ENCODE measurements at regions not wholly inside any gene's neighbourhood (a gene's known extent, or its start where the extent isn't known, plus 50 kb on each side); places are given as distances from the start of the nearest gene placed in this dataset.

GRCh38 chr11:21771097-21771496 lies 421.8 kb upstream of the ANO5 start:
- TF ChIP-seq HDGF (IDR thresholded peaks at IDR 0.05; ENCODE audit: borderline replicate concordance) (no peak), FOXM1 (IDR thresholded peaks at IDR 0.05; ENCODE audit: borderline replicate concordance) (no peak), SUZ12 (IDR thresholded peaks at IDR 0.05) (no peak), BHLHE40 (IDR thresholded peaks at IDR 0.05; ENCODE audit: borderline replicate concordance) (no peak), FOXA1 (IDR thresholded peaks at IDR 0.05) (no peak), SP1 (IDR thresholded peaks at IDR 0.05) (no peak), LEF1 (IDR thresholded peaks at IDR 0.05; ENCODE audit: borderline replicate concordance) (no peak), TARDBP (IDR thresholded peaks at IDR 0.05) (no peak), ARNT (IDR thresholded peaks at IDR 0.05) (no peak), FOXK2 (IDR thresholded peaks at IDR 0.05) (no peak), ZNF384 (IDR thresholded peaks at IDR 0.05) (no peak), ELF4 (IDR thresholded peaks at IDR 0.05) (no peak), NFRKB (IDR thresholded peaks at IDR 0.05) (no peak)
- TF ChIP-seq, protein P1, sequence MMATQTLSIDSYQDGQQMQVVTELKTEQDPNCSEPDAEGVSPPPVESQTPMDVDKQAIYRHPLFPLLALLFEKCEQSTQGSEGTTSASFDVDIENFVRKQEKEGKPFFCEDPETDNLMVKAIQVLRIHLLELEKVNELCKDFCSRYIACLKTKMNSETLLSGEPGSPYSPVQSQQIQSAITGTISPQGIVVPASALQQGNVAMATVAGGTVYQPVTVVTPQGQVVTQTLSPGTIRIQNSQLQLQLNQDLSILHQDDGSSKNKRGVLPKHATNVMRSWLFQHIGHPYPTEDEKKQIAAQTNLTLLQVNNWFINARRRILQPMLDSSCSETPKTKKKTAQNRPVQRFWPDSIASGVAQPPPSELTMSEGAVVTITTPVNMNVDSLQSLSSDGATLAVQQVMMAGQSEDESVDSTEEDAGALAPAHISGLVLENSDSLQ (IDR thresholded peaks at IDR 0.05): no peak

All from HEK293T (cell line).